ENCODE measurements at regions not wholly inside any gene's neighbourhood (a gene's known extent, or its start where the extent isn't known, plus 50 kb on each side); places are given as distances from the start of the nearest gene placed in this dataset.

- no peak for TF ChIP-seq CTCF (IDR thresholded peaks at IDR 0.05; ENCODE audit: control insufficient read depth, extremely low read depth, insufficient read depth)
- no peak for DNase-seq (ENCODE audit: low read depth)
- H3K4me3 ChIP-seq (ENCODE audit: low read depth, low read length) = no peak overlapping the region
These were observed 229.8 kb downstream of the PIK3C3 start for GRCh38 chr18:42184685-42185477.

GRCh38 chr18:42185486-42185885 is 230.5 kb downstream of the PIK3C3 start:
- no peak for TF ChIP-seq CTCF (IDR thresholded peaks at IDR 0.05; ENCODE audit: control insufficient read depth, extremely low read depth, insufficient read depth)
- no peak overlapping the region for H3K4me3 ChIP-seq (ENCODE audit: low read depth, low read length)
- DNase-seq (ENCODE audit: low read depth) = no peak

- no peak for DNase-seq (ENCODE audit: low read depth)
- no peak for TF ChIP-seq CTCF (IDR thresholded peaks at IDR 0.05; ENCODE audit: control insufficient read depth, extremely low read depth, insufficient read depth)
- no peak overlapping the region for H3K4me3 ChIP-seq (ENCODE audit: low read depth, low read length)
These were observed 232.8 kb downstream of the PIK3C3 start for GRCh38 chr18:42187611-42188380.

GRCh38 chr18:42190643-42191042 is 235.6 kb downstream of the PIK3C3 start:
- no peak for TF ChIP-seq CTCF (IDR thresholded peaks at IDR 0.05; ENCODE audit: control insufficient read depth, extremely low read depth, insufficient read depth)
- H3K4me3 ChIP-seq (ENCODE audit: low read depth, low read length) = no peak overlapping the region
- no peak for DNase-seq (ENCODE audit: low read depth)

GRCh38 chr18:42192251-42193248 is 237.5 kb downstream of the PIK3C3 start:
- DNase-seq (ENCODE audit: low read depth) = no peak
- H3K4me3 ChIP-seq (ENCODE audit: low read depth, low read length) = no peak overlapping the region
- TF ChIP-seq CTCF (IDR thresholded peaks at IDR 0.05; ENCODE audit: control insufficient read depth, extremely low read depth, insufficient read depth) = no peak

GRCh38 chr18:42196651-42197050 is 241.6 kb downstream of the PIK3C3 start:
- no peak overlapping the region for H3K4me3 ChIP-seq (ENCODE audit: low read depth, low read length)
- TF ChIP-seq CTCF (IDR thresholded peaks at IDR 0.05; ENCODE audit: control insufficient read depth, extremely low read depth, insufficient read depth) = no peak
- no peak for DNase-seq (ENCODE audit: low read depth)

Measured in LNCaP clone FGC (cell line).